ENCODE measurements at regions not wholly inside any gene's neighbourhood (a gene's known extent, or its start where the extent isn't known, plus 50 kb on each side); places are given as distances from the start of the nearest gene placed in this dataset.
"Not testable (repeated sequence)": the region's sequence is repeated elsewhere in the genome, so short reads cannot be mapped to it uniquely, and the experiment has no call there.

DNA sequence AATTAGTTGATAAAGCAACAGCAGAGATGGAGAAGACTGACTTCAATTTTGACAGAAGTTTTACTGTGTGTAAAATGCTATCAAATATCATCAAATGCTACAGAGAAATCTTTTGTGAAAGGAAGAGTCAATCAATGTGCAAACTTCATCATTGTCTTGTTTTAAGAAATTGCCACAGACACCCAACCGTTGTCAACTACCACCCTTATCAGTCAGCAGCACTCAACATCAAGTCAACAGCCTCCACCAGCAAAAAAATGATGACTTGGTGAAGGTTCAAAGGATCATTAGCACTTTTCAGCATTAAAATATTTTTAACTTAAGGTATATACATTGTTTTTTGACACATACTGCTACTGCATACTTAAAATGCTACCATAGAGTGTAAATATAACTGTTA, 888.8 kb downstream of the CDH18 start:
- Histone ChIP-seq H3K27ac (ENCODE audit: low read length) (no peak overlapping the region), H4K20me1 (ENCODE audit: insufficient read depth, low read depth, low read length) (no peaks in the 10 kb centered on the region), H3K4me1 (ENCODE audit: low read length) (no peaks in the 10 kb centered on the region), H3K9ac (ENCODE audit: low read length) (no peak overlapping the region), H2AFZ (ENCODE audit: low read length) (no peak overlapping the region), H3K9me2 (replicated peaks; ENCODE audit: insufficient read depth, low read length) (no peaks in the 10 kb centered on the region), H3K27me3 (ENCODE audit: low read length) (no peaks in the 10 kb centered on the region), H3K36me3 (ENCODE audit: insufficient read depth, low read length) (no peaks in the 10 kb centered on the region), H3K9me3 (ENCODE audit: low read length) (no peaks in the 10 kb centered on the region; the same call in 1 of the 2 replicates), H3K79me2 (ENCODE audit: low read length) (no peaks in the 10 kb centered on the region), H3K4me2 (ENCODE audit: low read depth, low read length, poor library complexity, severe bottlenecking) (no peak overlapping the region), H3K4me3 (ENCODE audit: low read length) (no peak overlapping the region)
- no peak for DNase-seq

DNA sequence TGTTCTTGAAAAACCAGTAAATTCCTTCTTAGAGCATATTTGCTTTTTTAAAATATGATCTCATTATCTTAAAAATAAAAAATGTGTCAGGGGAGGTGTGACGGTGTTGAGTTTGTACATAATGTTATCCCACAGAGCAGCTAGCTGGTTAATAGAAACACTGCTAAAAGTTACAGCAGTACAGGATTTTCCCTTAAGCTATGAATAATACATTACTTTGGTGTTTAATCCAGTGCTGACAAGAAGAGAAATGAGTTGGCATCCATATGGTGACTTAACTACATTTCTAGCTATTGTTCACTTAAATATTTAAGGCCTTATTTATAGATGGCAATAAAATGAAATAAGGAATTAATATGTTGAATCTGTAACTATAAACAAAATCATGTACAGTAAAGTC, 883.1 kb downstream of the CDH18 start:
- H2AFZ ChIP-seq (ENCODE audit: low read length): no peak overlapping the region
- no peak overlapping the region for H3K4me2 ChIP-seq (ENCODE audit: low read depth, low read length, poor library complexity, severe bottlenecking)
- H3K27me3 ChIP-seq (ENCODE audit: low read length): no peaks in the 10 kb centered on the region
- no peak overlapping the region for H3K27ac ChIP-seq (ENCODE audit: low read length)
- no peak overlapping the region for H3K9ac ChIP-seq (ENCODE audit: low read length)
- H3K4me3 ChIP-seq (ENCODE audit: low read length): no peak overlapping the region
- no peaks in the 10 kb centered on the region for H3K4me1 ChIP-seq (ENCODE audit: low read length)
- H3K9me3 ChIP-seq (ENCODE audit: low read length): peaks cover 5% of the 10 kb centered on the region; the same call in 1 of the 2 replicates
- no peaks in the 10 kb centered on the region for H3K9me2 ChIP-seq (replicated peaks; ENCODE audit: insufficient read depth, low read length)
- H4K20me1 ChIP-seq (ENCODE audit: insufficient read depth, low read depth, low read length): no peaks in the 10 kb centered on the region
- no peaks in the 10 kb centered on the region for H3K36me3 ChIP-seq (ENCODE audit: insufficient read depth, low read length)
- H3K79me2 ChIP-seq (ENCODE audit: low read length): no peaks in the 10 kb centered on the region
- DNase-seq: no peak

DNA sequence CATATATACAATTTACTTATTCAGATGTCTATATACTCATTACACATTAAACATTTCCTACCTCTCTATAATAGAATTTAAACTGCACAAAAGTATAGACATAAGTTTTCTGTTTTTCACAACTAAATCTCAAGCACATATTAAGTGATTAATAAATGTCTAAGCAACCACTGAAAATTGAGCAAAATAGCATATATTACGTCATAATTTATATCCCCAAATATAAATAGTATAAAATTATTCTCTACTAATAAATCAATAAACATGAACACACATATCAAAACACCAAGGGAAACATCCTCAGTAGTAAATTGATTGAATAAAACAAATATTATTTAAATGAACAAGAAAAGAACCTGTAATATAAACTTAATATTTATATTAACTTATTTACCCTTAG, 865.1 kb downstream of the CDH18 start:
- Histone ChIP-seq H3K4me2 (ENCODE audit: low read depth, low read length, poor library complexity, severe bottlenecking) (no peak overlapping the region), H2AFZ (ENCODE audit: low read length) (no peak overlapping the region), H3K9ac (ENCODE audit: low read length) (no peak overlapping the region), H3K79me2 (ENCODE audit: low read length) (no peaks in the 10 kb centered on the region), H3K9me3 (ENCODE audit: low read length) (no peaks in the 10 kb centered on the region), H3K27me3 (ENCODE audit: low read length) (no peaks in the 10 kb centered on the region), H3K9me2 (replicated peaks; ENCODE audit: insufficient read depth, low read length) (no peaks in the 10 kb centered on the region), H3K4me1 (ENCODE audit: low read length) (no peaks in the 10 kb centered on the region), H3K36me3 (ENCODE audit: insufficient read depth, low read length) (no peaks in the 10 kb centered on the region), H4K20me1 (ENCODE audit: insufficient read depth, low read depth, low read length) (no peaks in the 10 kb centered on the region), H3K4me3 (ENCODE audit: low read length) (no peak overlapping the region), H3K27ac (ENCODE audit: low read length) (no peak overlapping the region)
- no peak for DNase-seq

DNA sequence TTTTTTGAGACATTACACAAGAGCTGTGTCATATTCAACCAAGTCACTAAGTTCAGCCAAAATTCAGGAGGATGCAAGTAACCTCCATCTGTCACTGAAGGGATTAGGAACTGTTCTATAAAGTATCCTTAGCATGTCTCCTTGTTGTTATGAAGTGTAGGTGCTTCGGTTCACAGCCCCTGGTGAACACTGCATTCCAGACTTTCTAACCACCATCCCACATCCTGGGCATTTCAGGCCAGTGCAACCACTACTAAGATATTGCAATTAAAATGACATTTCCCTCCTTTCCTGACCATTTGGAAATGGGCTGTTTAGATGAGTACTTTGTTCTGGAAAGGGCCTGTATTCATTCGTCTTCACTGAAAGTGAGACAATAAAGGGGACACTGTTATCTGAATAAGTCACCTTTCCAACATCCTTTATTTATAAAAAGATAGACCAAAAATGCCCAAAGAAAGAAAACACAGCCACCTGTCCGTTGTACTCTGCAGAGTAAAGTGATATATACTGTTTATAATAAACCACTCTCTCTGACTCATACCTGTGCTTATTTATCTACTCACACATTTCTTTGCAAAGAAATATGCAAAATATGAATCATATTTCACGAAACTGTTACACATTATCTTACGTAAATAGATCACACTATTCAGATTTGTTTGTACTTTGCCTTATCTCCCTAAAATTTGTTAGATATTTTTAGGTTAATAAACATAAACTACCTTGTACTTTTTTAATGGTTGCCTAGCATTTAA, 861.9 kb downstream of the CDH18 start:
- Histone ChIP-seq H3K4me1 (ENCODE audit: low read length) (no peaks in the 10 kb centered on the region), H3K36me3 (ENCODE audit: insufficient read depth, low read length) (no peaks in the 10 kb centered on the region), H3K4me3 (ENCODE audit: low read length) (no peak overlapping the region), H3K9me3 (ENCODE audit: low read length) (no peaks in the 10 kb centered on the region), H3K9me2 (replicated peaks; ENCODE audit: insufficient read depth, low read length) (no peaks in the 10 kb centered on the region), H3K4me2 (ENCODE audit: low read depth, low read length, poor library complexity, severe bottlenecking) (no peak overlapping the region), H3K27ac (ENCODE audit: low read length) (no peak overlapping the region), H2AFZ (ENCODE audit: low read length) (no peak overlapping the region), H4K20me1 (ENCODE audit: insufficient read depth, low read depth, low read length) (no peaks in the 10 kb centered on the region), H3K27me3 (ENCODE audit: low read length) (no peaks in the 10 kb centered on the region), H3K79me2 (ENCODE audit: low read length) (no peaks in the 10 kb centered on the region), H3K9ac (ENCODE audit: low read length) (no peak overlapping the region)
- no peak for DNase-seq

DNA sequence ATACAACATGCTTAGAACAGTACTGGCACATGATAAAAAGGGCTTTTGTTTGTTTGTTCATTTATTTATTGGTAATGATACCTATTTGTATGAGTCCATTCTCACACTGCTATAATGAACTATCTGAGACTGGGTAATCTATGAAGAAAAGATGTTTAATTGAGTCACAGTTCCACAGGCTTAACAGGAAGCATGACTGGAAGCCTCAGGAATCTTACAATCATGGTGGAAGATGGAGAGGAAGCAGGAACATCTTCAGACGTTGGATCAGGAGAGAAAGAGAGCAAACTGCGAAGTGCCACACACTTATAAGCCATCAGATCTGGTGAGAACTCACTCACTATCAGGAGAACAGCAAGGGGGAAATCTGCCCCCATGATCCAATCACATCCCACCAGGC, 847.7 kb downstream of the CDH18 start:
- H2AFZ ChIP-seq (ENCODE audit: low read length): no peak overlapping the region
- no peaks in the 10 kb centered on the region for H4K20me1 ChIP-seq (ENCODE audit: insufficient read depth, low read depth, low read length)
- H3K4me2 ChIP-seq (ENCODE audit: low read depth, low read length, poor library complexity, severe bottlenecking): no peak overlapping the region

DNA sequence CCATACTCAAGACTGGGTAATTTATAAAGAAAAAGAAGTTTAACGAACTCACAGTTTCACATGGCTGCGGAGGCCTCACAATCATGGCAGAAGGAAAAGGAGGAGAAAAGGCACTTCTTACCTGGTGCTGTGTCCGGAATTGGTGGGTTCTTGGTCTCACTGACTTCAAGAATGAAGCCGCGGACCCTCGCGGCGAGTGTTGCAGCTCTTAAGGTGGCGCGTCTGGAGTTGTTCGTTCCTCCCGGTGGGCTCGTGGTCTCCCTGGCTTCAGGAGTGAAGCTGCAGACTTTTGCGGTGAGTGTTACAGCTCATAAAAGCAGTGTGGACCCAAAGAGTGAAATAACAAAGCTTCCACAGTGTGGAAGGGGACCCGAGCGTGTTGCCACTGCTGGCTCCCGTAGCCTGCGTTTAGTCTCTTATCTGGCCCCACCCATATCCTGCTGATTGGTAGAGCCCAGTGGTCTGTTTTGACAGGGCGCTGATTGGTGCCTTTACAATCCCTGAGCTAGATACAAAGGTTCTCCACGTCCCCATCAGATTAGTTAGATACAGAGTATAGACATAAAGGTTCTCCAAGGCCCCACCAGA, 846.0 kb downstream of the CDH18 start:
- not testable (repeated sequence) for H3K36me3 ChIP-seq (ENCODE audit: insufficient read depth, low read length); H3K79me2 ChIP-seq (ENCODE audit: low read length); H3K9ac ChIP-seq (ENCODE audit: low read length); H3K4me3 ChIP-seq (ENCODE audit: low read length); H3K27me3 ChIP-seq (ENCODE audit: low read length); H2AFZ ChIP-seq (ENCODE audit: low read length); DNase-seq; H3K4me1 ChIP-seq (ENCODE audit: low read length); H3K4me2 ChIP-seq (ENCODE audit: low read depth, low read length, poor library complexity, severe bottlenecking); H3K9me3 ChIP-seq (ENCODE audit: low read length); H3K27ac ChIP-seq (ENCODE audit: low read length); H3K9me2 ChIP-seq (replicated peaks; ENCODE audit: insufficient read depth, low read length); H4K20me1 ChIP-seq (ENCODE audit: insufficient read depth, low read depth, low read length)

More for the DNA sequence above, 847.7 kb downstream of the CDH18 start:
- H3K4me1 ChIP-seq (ENCODE audit: low read length): no peaks in the 10 kb centered on the region
- no peaks in the 10 kb centered on the region for H3K79me2 ChIP-seq (ENCODE audit: low read length)
- no peaks in the 10 kb centered on the region for H3K36me3 ChIP-seq (ENCODE audit: insufficient read depth, low read length)
- no peak for DNase-seq
- no peaks in the 10 kb centered on the region for H3K9me3 ChIP-seq (ENCODE audit: low read length)
- no peak overlapping the region for H3K27ac ChIP-seq (ENCODE audit: low read length)
- no peak overlapping the region for H3K9ac ChIP-seq (ENCODE audit: low read length)
- H3K9me2 ChIP-seq (replicated peaks; ENCODE audit: insufficient read depth, low read length): no peaks in the 10 kb centered on the region
- no peak overlapping the region for H3K4me3 ChIP-seq (ENCODE audit: low read length)
- H3K27me3 ChIP-seq (ENCODE audit: low read length): no peaks in the 10 kb centered on the region

DNA sequence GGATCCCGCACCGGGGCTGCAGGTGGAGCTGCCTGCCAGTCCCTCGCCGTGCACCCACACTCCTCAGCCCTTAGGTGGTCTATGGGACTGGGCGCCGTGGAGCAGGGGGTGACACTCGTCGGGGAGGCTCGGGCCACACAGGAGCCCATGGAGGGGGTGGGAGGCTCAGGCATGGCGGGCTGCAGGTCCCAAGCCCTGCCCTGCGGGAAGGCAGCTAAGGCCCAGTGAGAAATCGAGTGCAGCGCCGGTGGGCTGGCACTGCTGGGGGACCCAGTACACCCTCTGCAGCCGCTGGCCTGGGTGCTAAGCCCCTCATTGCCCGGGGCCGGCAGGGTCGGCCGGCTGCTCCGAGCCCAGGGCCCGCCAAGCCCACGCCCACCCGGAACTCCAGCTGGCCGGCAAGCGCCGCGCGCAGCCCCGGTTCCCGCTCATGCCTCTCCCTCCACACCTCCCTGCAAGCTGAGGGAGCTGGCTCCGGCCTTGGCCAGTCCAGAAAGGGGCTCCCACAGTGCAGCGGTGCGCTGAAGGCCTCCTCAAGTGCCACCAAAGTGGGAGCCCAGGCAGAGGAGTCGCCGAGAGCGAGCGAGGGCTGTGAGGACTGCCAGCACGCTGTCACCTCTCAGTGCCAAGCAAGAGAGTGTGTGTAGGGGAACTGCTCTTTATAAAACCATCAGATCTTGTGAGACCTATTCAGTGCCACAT, 845.1 kb downstream of the CDH18 start:
- not testable (repeated sequence) for H4K20me1 ChIP-seq (ENCODE audit: insufficient read depth, low read depth, low read length); H3K4me2 ChIP-seq (ENCODE audit: low read depth, low read length, poor library complexity, severe bottlenecking); H3K4me1 ChIP-seq (ENCODE audit: low read length); H3K4me3 ChIP-seq (ENCODE audit: low read length); H3K27me3 ChIP-seq (ENCODE audit: low read length); H3K9me2 ChIP-seq (replicated peaks; ENCODE audit: insufficient read depth, low read length); H3K36me3 ChIP-seq (ENCODE audit: insufficient read depth, low read length); H3K9ac ChIP-seq (ENCODE audit: low read length); DNase-seq; H3K9me3 ChIP-seq (ENCODE audit: low read length); H3K79me2 ChIP-seq (ENCODE audit: low read length); H3K27ac ChIP-seq (ENCODE audit: low read length); H2AFZ ChIP-seq (ENCODE audit: low read length)

DNA sequence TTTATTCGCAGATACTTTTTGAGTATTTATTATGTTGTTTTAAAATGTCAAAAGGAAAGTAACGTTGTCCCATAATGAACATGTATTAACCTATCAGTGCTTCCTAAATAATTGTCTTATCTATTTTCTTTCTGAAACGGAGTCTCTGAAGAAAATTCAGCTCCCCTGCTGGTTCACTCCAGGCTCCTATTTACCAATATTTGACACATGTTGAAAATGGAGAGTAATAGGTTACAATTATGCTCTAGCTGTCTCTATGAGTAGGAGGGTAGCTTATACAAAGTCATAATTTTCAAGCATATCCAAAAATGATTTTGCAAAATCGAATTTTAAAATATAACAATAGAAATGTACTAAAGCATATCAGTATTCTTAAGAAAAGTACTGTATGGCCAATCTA, 844.1 kb downstream of the CDH18 start:
- Histone ChIP-seq H3K79me2 (ENCODE audit: low read length) (no peaks in the 10 kb centered on the region), H3K4me2 (ENCODE audit: low read depth, low read length, poor library complexity, severe bottlenecking) (no peak overlapping the region), H3K4me1 (ENCODE audit: low read length) (no peaks in the 10 kb centered on the region), H3K27ac (ENCODE audit: low read length) (no peak overlapping the region), H2AFZ (ENCODE audit: low read length) (no peak overlapping the region), H3K27me3 (ENCODE audit: low read length) (no peaks in the 10 kb centered on the region), H3K36me3 (ENCODE audit: insufficient read depth, low read length) (no peaks in the 10 kb centered on the region), H3K9me2 (replicated peaks; ENCODE audit: insufficient read depth, low read length) (no peaks in the 10 kb centered on the region), H3K9me3 (ENCODE audit: low read length) (no peaks in the 10 kb centered on the region), H4K20me1 (ENCODE audit: insufficient read depth, low read depth, low read length) (no peaks in the 10 kb centered on the region), H3K4me3 (ENCODE audit: low read length) (no peak overlapping the region), H3K9ac (ENCODE audit: low read length) (no peak overlapping the region)
- DNase-seq: no peak

All from Karpas-422 (cell line).